SK-N-SH treated with all-trans-retinoic acid at 6 μM for 48 hours (cell line): ENCODE measurements at regions not wholly inside any gene's neighbourhood (a gene's known extent, or its start where the extent isn't known, plus 50 kb on each side); places are given as distances from the start of the nearest gene placed in this dataset.

Experiments
- ATAC-seq: fragments of 200-7000 bp; cut with Tn5 transposase; 3 replicates; pipeline ENCODE4 v1.9.1; 2020; ENCODE audit warnings: mild to moderate bottlenecking, moderate library complexity
- ARNTL ChIP-seq: fragments of 450-650 bp; formaldehyde crosslinking; IDR thresholded peaks from 2 replicates; pipeline ENCODE4 v1.5.0; 2020; ENCODE audit warnings: low read depth, mild to moderate bottlenecking, moderate library complexity, borderline replicate concordance
- BACH2 ChIP-seq: fragments of 250-450 bp; sonication (Bioruptor Pico); IDR thresholded peaks from 2 replicates; pipeline ENCODE4 v1.9.0; 2021; ENCODE audit warnings: mild to moderate bottlenecking, borderline replicate concordance
- CREB5 ChIP-seq: fragments of 250-450 bp; sonication (Bioruptor Pico); IDR thresholded peaks from 2 replicates; pipeline ENCODE4 v1.5.1; 2020; ENCODE audit warnings: low read depth, mild to moderate bottlenecking, moderate library complexity
- CSDC2 ChIP-seq: fragments of 250-450 bp; sonication (Bioruptor Pico); IDR thresholded peaks from 2 replicates; pipeline ENCODE4 v1.5.0; 2020; ENCODE audit warnings: mild to moderate bottlenecking, moderate library complexity
- CSRNP3 ChIP-seq: fragments of 250-450 bp; sonication (Bioruptor Pico); IDR thresholded peaks from 2 replicates; pipeline ENCODE4 v1.5.1; 2021; ENCODE audit warnings: mild to moderate bottlenecking, moderate library complexity
- ESRRG ChIP-seq: fragments of 250-450 bp; sonication (Bioruptor Pico); IDR thresholded peaks from 2 replicates; pipeline ENCODE4 v1.6.1; 2021; ENCODE audit warnings: mild to moderate bottlenecking
- GLIS3 ChIP-seq: fragments of 250-450 bp; sonication (Bioruptor Pico); IDR thresholded peaks from 2 replicates; pipeline ENCODE4 v1.5.0; 2020; ENCODE audit warnings: mild to moderate bottlenecking, moderate library complexity
- OSR1 ChIP-seq: fragments of 250-450 bp; sonication (Bioruptor Pico); IDR thresholded peaks from 2 replicates; pipeline ENCODE4 v1.8.0; 2022; ENCODE audit warnings: moderate library complexity, mild to moderate bottlenecking, inconsistent platforms
- PATZ1 ChIP-seq: fragments of 250-450 bp; sonication (Bioruptor Pico); IDR thresholded peaks from 2 replicates; pipeline ENCODE4 v1.8.0; 2020; ENCODE audit warnings: mild to moderate bottlenecking, moderate library complexity, borderline replicate concordance
- POU6F1 ChIP-seq: fragments of 250-450 bp; sonication (Bioruptor Pico); IDR thresholded peaks from 2 replicates; pipeline ENCODE4 v1.8.0; 2021; ENCODE audit warnings: low read depth, mild to moderate bottlenecking, moderate library complexity, borderline replicate concordance
- PPARA ChIP-seq: fragments of 250-450 bp; sonication (Bioruptor Pico); IDR thresholded peaks from 2 replicates; pipeline ENCODE4 v1.5.0; 2020; ENCODE audit warnings: mild to moderate bottlenecking, borderline replicate concordance
- RARB ChIP-seq: fragments of 250-450 bp; sonication (Bioruptor Pico); IDR thresholded peaks from 2 replicates; pipeline ENCODE4 v1.8.0; 2021; ENCODE audit warnings: mild to moderate bottlenecking, moderate library complexity
- SNAI2 ChIP-seq: fragments of 250-450 bp; sonication (Bioruptor Pico); IDR thresholded peaks from 2 replicates; pipeline ENCODE4 v1.5.0; 2020; ENCODE audit warnings: mild to moderate bottlenecking, moderate library complexity
- TCF4 ChIP-seq: fragments of 250-450 bp; sonication (Bioruptor Pico); IDR thresholded peaks from 2 replicates; pipeline ENCODE4 v1.8.0; 2021; ENCODE audit warnings: mild to moderate bottlenecking, moderate library complexity, borderline replicate concordance
- TOX ChIP-seq: fragments of 250-450 bp; sonication (Bioruptor Pico); IDR thresholded peaks from 2 replicates; pipeline ENCODE4 v1.8.0; 2021; ENCODE audit warnings: mild to moderate bottlenecking, moderate library complexity, borderline replicate concordance
- TSHZ2 ChIP-seq: fragments of 250-450 bp; sonication (Bioruptor Pico); IDR thresholded peaks from 2 replicates; pipeline ENCODE4 v1.5.0; 2020; ENCODE audit warnings: mild to moderate bottlenecking, moderate library complexity
- ZC3H10 ChIP-seq: fragments of 250-450 bp; sonication (Bioruptor Pico); IDR thresholded peaks from 2 replicates; pipeline ENCODE4 v1.5.1; 2021; ENCODE audit warnings: mild to moderate bottlenecking, moderate library complexity
- ZFP3 ChIP-seq: fragments of 250-450 bp; sonication (Bioruptor Pico); IDR thresholded peaks from 2 replicates; pipeline ENCODE4 v1.5.0; 2020; ENCODE audit warnings: mild to moderate bottlenecking, moderate library complexity
- ZFP30 ChIP-seq: fragments of 450-650 bp; formaldehyde crosslinking; IDR thresholded peaks from 2 replicates; pipeline ENCODE4 v1.5.0; 2022; ENCODE audit warnings: mild to moderate bottlenecking, moderate library complexity
- ZNF70 ChIP-seq: fragments of 450-650 bp; formaldehyde crosslinking; IDR thresholded peaks from 2 replicates; pipeline ENCODE4 v1.5.0; 2020; ENCODE audit warnings: mild to moderate bottlenecking, moderate library complexity
- ZNF8 ChIP-seq: fragments of 450-650 bp; formaldehyde crosslinking; IDR thresholded peaks from 2 replicates; pipeline ENCODE4 v1.5.0; 2020; ENCODE audit warnings: mild to moderate bottlenecking, moderate library complexity

GRCh38 chrX:155774387-155774786 lies 106.8 kb upstream of the VAMP7 start:
- TF ChIP-seq ARNTL (no peak), ZFP30 (CRISPR knock-in tag) (no peak), ZNF8 (CRISPR knock-in tag) (no peak), CSRNP3 (CRISPR knock-in tag) (no peak), ZFP3 (CRISPR knock-in tag) (no peak), OSR1 (CRISPR knock-in tag) (no peak), TCF4 (no peak), PATZ1 (no peak), CREB5 (CRISPR knock-in tag) (no peak), ESRRG (no peak), TSHZ2 (CRISPR knock-in tag) (no peak), SNAI2 (CRISPR knock-in tag) (no peak), ZC3H10 (CRISPR knock-in tag) (no peak), CSDC2 (no peak), BACH2 (no peak), ZNF70 (no peak), PPARA (CRISPR knock-in tag) (no peak), TOX (no peak), POU6F1 (CRISPR knock-in tag) (no peak), RARB (no peak)
- no peak for ATAC-seq

GRCh38 chrX:155767876-155768769 lies 113.0 kb upstream of the VAMP7 start:
- TF ChIP-seq PATZ1 (no peak), ZNF70 (no peak), ZFP3 (CRISPR knock-in tag) (no peak), ESRRG (no peak), SNAI2 (CRISPR knock-in tag) (no peak), ZFP30 (CRISPR knock-in tag) (no peak), ZC3H10 (CRISPR knock-in tag) (no peak), POU6F1 (CRISPR knock-in tag) (no peak), GLIS3 (CRISPR knock-in tag) (no peak), TOX (no peak), BACH2 (no peak), ARNTL (no peak), CSRNP3 (CRISPR knock-in tag) (no peak)
- peak; percentile 70 for ATAC-seq
